GM19395 (cell line): ENCODE measurements at regions not wholly inside any gene's neighbourhood (a gene's known extent, or its start where the extent isn't known, plus 50 kb on each side); places are given as distances from the start of the nearest gene placed in this dataset.
A peak's percentile ranks its signal among the peaks of the same experiment; 100 is the strongest.

ENCODE experiments used
- ATAC-seq: cut with Tn5 transposase; IDR thresholded peaks from one replicate; pipeline ENCODE4 v1.9.1; 2021; ENCODE audit warnings: mild to moderate bottlenecking, moderate library complexity; ENCODE audit not compliant: unreplicated experiment

- no peak for ATAC-seq
Observed at GRCh38 chr9:687994-688393, 153.5 kb upstream of the DMRT1 start.

- no peak for ATAC-seq
Observed at GRCh38 chr9:690517-691111, 150.9 kb upstream of the DMRT1 start.

- ATAC-seq, result no peak
Observed at GRCh38 chr9:691825-692400, 149.6 kb upstream of the DMRT1 start.

DNA sequence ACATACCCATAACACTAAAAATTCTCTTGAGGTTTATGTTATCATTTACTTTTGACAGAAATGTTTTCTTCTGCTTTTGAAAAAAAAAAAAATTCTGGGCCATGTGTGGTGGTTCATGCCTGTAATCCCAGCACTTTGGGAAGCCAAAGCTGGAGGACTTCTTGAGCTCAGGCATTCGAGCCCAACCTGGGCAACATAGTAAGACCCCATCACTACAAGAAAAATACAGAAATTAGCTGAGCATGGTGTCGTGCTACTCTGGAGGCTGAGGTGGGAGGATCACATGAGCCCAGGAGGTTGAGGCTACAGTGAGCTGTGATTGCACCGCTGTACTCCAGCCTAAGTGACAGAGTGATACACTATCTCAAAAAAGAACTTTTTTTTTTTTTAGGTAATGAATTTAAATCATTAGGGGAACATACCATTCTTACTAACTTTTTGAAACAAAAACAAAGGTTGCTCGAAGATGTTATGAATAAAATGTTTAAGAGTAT is 148.8 kb upstream of the DMRT1 start:
- ATAC-seq, result no peak

- no peak for ATAC-seq
Observed at GRCh38 chr9:693201-694091, 148.1 kb upstream of the DMRT1 start.

DNA sequence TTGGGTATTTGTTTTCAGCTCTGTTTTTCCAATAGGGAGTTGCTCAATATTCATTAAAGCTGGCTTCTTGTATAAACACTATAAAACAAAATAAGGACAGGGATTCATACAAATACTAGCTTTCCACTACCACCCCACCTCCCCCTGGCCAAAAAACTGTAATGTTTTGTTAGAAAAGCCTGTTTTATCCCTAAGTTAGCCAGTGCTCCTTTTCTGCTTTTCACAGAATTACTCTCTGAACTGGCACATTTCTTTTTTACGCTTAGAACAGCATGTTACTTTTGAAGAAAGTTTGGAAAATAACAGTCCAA is 147.4 kb upstream of the DMRT1 start:
- no peak for ATAC-seq

- ATAC-seq, result no peak
Observed at GRCh38 chr9:694403-695154, 146.9 kb upstream of the DMRT1 start.

GRCh38 chr9:695252-695651 is 146.2 kb upstream of the DMRT1 start:
- no peak for ATAC-seq

GRCh38 chr9:696332-697323 is 144.9 kb upstream of the DMRT1 start:
- ATAC-seq, result no peak

GRCh38 chr9:698276-698675 is 143.2 kb upstream of the DMRT1 start:
- no peak for ATAC-seq

GRCh38 chr9:698954-699353 is 142.5 kb upstream of the DMRT1 start:
- ATAC-seq, result no peak

DNA sequence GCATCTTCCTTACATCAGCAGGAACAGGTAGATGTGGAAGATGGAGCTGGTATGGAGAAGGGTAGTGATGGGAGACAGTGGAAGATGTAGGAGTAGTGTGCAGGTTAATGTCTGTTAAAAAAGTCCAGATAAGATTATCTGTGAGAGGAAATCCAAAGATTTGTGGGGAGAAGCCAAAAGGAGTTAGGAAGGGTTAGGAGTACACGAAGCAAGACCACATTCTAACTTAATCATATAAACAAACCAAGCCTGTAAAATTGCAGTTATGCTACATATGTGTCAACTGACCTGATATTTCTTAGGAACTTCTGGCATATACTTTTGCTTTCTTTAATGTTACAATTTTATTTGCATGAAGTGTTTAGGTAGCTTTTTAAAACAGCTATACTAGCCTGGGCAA is 142.1 kb upstream of the DMRT1 start:
- no peak for ATAC-seq

- peak; percentile 59 for ATAC-seq
Observed at GRCh38 chr9:700365-701282, 140.9 kb upstream of the DMRT1 start.

- no peak for ATAC-seq
Observed at GRCh38 chr9:703392-703791, 138.1 kb upstream of the DMRT1 start.

DNA sequence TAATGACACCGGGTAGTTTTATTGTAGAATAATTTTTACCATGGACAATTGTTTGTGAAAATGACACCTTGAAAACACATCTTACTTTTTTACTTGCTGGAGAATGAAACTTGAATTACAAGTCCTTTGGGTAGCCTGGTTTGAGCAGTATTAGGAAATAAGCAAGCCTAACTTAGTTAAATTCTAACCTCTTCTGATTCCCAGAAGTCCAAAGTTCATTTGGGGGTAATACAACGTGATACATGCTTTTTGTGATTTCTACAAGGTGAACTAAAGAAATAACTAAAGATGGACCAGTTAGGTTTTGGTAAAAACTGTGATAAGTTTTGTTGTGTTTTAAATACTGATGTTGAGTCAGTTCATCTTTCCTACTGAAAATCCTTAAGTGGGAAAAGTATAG is 135.4 kb upstream of the DMRT1 start:
- no peak for ATAC-seq

- no peak for ATAC-seq
Observed at GRCh38 chr9:706606-707459, 134.7 kb upstream of the DMRT1 start.

DNA sequence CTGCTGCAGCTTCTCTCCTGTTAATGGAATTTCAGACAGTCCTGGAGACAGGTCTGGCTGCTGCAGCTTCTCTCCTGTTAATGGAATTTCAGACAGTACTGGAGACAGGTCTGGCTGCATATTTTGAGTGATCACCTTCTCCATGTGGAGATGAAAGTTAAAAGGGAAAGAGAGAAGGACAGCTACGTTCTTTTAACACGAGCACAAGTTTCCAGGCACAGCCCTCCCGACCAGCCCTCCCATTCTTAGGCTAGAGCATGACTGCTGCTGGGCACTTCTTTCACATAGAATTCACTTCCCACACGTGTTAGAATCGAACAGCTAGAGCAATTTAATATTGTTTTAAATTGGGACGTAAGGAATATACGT is 133.3 kb upstream of the DMRT1 start:
- no peak for ATAC-seq
